ENCODE measurements at regions not wholly inside any gene's neighbourhood (a gene's known extent, or its start where the extent isn't known, plus 50 kb on each side); places are given as distances from the start of the nearest gene placed in this dataset.

DNA sequence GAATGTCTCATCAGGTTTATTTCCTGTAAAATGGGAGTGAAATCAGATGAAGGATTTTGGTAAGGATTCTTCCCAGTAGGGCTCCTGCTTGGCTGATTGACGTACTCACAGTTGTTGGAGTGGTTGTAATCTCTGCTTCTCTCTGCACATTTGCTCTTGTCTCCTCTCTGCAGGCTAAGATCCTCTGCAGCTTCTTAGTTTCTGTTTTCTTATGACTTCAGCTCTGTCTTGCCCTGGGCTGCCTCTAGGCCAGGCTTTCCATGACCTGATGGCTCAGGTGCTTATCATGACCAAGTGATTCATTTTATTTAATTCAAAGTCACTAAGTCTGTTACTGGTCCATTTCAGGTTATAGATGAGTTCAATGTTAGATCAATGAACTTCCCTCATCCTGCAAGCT, 394.5 kb upstream of the DDHD1 start:
- no peaks in the 10 kb centered on the region for H3F3A ChIP-seq (ENCODE audit: insufficient read depth)
- TF ChIP-seq, protein P1, sequence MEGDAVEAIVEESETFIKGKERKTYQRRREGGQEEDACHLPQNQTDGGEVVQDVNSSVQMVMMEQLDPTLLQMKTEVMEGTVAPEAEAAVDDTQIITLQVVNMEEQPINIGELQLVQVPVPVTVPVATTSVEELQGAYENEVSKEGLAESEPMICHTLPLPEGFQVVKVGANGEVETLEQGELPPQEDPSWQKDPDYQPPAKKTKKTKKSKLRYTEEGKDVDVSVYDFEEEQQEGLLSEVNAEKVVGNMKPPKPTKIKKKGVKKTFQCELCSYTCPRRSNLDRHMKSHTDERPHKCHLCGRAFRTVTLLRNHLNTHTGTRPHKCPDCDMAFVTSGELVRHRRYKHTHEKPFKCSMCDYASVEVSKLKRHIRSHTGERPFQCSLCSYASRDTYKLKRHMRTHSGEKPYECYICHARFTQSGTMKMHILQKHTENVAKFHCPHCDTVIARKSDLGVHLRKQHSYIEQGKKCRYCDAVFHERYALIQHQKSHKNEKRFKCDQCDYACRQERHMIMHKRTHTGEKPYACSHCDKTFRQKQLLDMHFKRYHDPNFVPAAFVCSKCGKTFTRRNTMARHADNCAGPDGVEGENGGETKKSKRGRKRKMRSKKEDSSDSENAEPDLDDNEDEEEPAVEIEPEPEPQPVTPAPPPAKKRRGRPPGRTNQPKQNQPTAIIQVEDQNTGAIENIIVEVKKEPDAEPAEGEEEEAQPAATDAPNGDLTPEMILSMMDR (IDR thresholded peaks at IDR 0.05; ENCODE audit: insufficient read depth, low read length, poor library complexity, severe bottlenecking), result no peak
- TF ChIP-seq EZH2phosphoT487 (conservative IDR thresholded peaks at IDR 0.05; ENCODE audit: low read length), result no peak

DNA sequence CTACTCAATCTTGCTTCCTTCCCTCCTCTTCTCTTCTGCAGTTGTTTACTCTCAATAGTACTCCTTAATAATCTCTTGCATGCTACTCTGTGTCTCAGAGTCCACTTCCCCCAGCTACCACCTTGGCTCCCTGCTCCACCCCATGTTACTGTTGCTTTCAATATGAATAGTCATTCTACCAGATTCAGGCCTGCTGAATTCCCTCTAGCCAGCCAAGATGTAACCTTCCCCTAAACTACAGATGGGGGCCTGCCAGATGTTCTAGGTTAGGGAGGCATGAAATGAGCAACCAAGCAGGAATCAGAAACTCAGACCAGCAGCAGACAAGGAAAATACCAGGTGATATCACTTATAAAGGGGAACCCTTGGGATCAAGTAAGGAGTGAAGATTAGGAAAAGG, 392.1 kb upstream of the DDHD1 start:
- Histone ChIP-seq H3K4me3 (ENCODE audit: insufficient read depth, low read length, poor library complexity, severe bottlenecking) (no peak overlapping the region), H3K36me3 (ENCODE audit: low read length) (no peaks in the 10 kb centered on the region), H2AFZ (ENCODE audit: low read depth, low read length, severe bottlenecking) (no peak overlapping the region), H3F3A (ENCODE audit: insufficient read depth) (no peaks in the 10 kb centered on the region), H3K79me2 (ENCODE audit: insufficient read depth, low read length) (no peaks in the 10 kb centered on the region), H3K9ac (ENCODE audit: low read length) (no peak overlapping the region), H4K20me1 (ENCODE audit: low read depth, low read length) (no peaks in the 10 kb centered on the region), H3K27me3 (ENCODE audit: low read length) (no peaks in the 10 kb centered on the region), H3K27ac (ENCODE audit: low read depth, low read length) (no peak overlapping the region), H3K9me3 (ENCODE audit: insufficient read depth, low read length) (no peaks in the 10 kb centered on the region), H3K9me2 (replicated peaks; ENCODE audit: insufficient read depth, low read length) (no peaks in the 10 kb centered on the region), H3K4me2 (ENCODE audit: low read depth, low read length, poor library complexity, severe bottlenecking) (no peak overlapping the region)
- TF ChIP-seq, protein P1 (IDR thresholded peaks at IDR 0.05; ENCODE audit: insufficient read depth, low read length, poor library complexity, severe bottlenecking), result no peak
- TF ChIP-seq EZH2phosphoT487 (conservative IDR thresholded peaks at IDR 0.05; ENCODE audit: low read length), result no peak

More for the DNA sequence above, 394.5 kb upstream of the DDHD1 start:
- no peak overlapping the region for H2AFZ ChIP-seq (ENCODE audit: low read depth, low read length, severe bottlenecking)
- H3K79me2 ChIP-seq (ENCODE audit: insufficient read depth, low read length), result no peaks in the 10 kb centered on the region
- no peak overlapping the region for H3K27ac ChIP-seq (ENCODE audit: low read depth, low read length)
- no peaks in the 10 kb centered on the region for H4K20me1 ChIP-seq (ENCODE audit: low read depth, low read length)
- H3K9ac ChIP-seq (ENCODE audit: low read length), result no peak overlapping the region
- H3K36me3 ChIP-seq (ENCODE audit: low read length), result no peaks in the 10 kb centered on the region
- H3K27me3 ChIP-seq (ENCODE audit: low read length), result no peaks in the 10 kb centered on the region
- H3K4me2 ChIP-seq (ENCODE audit: low read depth, low read length, poor library complexity, severe bottlenecking), result no peak overlapping the region
- no peaks in the 10 kb centered on the region for H3K9me2 ChIP-seq (replicated peaks; ENCODE audit: insufficient read depth, low read length)
- H3K4me3 ChIP-seq (ENCODE audit: insufficient read depth, low read length, poor library complexity, severe bottlenecking), result no peak overlapping the region
- no peaks in the 10 kb centered on the region for H3K9me3 ChIP-seq (ENCODE audit: insufficient read depth, low read length)

DNA sequence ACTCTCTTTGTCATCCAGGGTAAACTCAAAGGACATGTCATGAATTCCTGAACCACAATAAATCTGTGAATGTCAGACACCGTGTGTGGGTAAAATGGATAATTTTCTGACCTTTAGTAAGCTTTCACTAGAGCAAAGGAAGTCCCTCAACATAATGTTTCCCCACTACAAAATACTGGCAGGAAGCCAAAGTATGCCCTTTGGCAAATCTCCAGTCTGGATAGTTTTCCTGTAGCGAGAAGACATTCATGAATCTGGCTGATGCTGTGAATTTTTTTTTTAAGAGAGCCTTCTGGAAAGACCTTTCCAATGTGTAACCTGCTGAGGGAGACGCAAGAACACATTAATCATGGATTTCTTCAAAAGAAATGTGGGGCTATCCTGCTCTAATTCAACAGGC, 389.6 kb upstream of the DDHD1 start:
- Histone ChIP-seq H3K4me2 (ENCODE audit: low read depth, low read length, poor library complexity, severe bottlenecking) (no peak overlapping the region), H3K27me3 (ENCODE audit: low read length) (no peaks in the 10 kb centered on the region), H3K79me2 (ENCODE audit: insufficient read depth, low read length) (no peaks in the 10 kb centered on the region), H3K9me3 (ENCODE audit: insufficient read depth, low read length) (no peaks in the 10 kb centered on the region), H3K4me3 (ENCODE audit: insufficient read depth, low read length, poor library complexity, severe bottlenecking) (no peak overlapping the region), H3K36me3 (ENCODE audit: low read length) (no peaks in the 10 kb centered on the region), H2AFZ (ENCODE audit: low read depth, low read length, severe bottlenecking) (no peak overlapping the region), H3K9me2 (replicated peaks; ENCODE audit: insufficient read depth, low read length) (no peaks in the 10 kb centered on the region), H3F3A (ENCODE audit: insufficient read depth) (no peaks in the 10 kb centered on the region), H3K9ac (ENCODE audit: low read length) (no peak overlapping the region), H4K20me1 (ENCODE audit: low read depth, low read length) (no peaks in the 10 kb centered on the region), H3K27ac (ENCODE audit: low read depth, low read length) (no peak overlapping the region)
- TF ChIP-seq EZH2phosphoT487 (conservative IDR thresholded peaks at IDR 0.05; ENCODE audit: low read length), result no peak
- TF ChIP-seq, protein P1 (IDR thresholded peaks at IDR 0.05; ENCODE audit: insufficient read depth, low read length, poor library complexity, severe bottlenecking), result no peak

All from SU-DHL-6 (cell line).